ENCODE measurements at regions not wholly inside any gene's neighbourhood (a gene's known extent, or its start where the extent isn't known, plus 50 kb on each side); places are given as distances from the start of the nearest gene placed in this dataset.

GRCh38 chr6:164325168-164325567, 910.6 kb downstream of the QKI start:
- Histone ChIP-seq H2BK20ac (ENCODE audit: low read depth, low read length, poor library complexity, severe bottlenecking) (no peak overlapping the region), H3K4me2 (ENCODE audit: insufficient read depth, insufficient read length, low read length) (no peak overlapping the region), H3K27me3 (ENCODE audit: insufficient read depth, low read length) (no peaks in the 10 kb centered on the region), H4K8ac (replicated peaks; ENCODE audit: insufficient read length, low read depth, low read length) (no peak overlapping the region), H2BK5ac (ENCODE audit: insufficient read length, low read length) (no peak overlapping the region), H3K79me2 (ENCODE audit: insufficient read depth, low read length) (no peaks in the 10 kb centered on the region), H2BK15ac (ENCODE audit: low read depth, low read length) (no peak overlapping the region), H3K56ac (ENCODE audit: insufficient read length, low read depth, low read length) (no peak overlapping the region), H3K9me3 (ENCODE audit: control insufficient read depth, low read depth, low read length) (no peaks in the 10 kb centered on the region), H2AFZ (ENCODE audit: low read length) (no peak overlapping the region), H3K23ac (ENCODE audit: insufficient read length, low read depth, low read length) (no peak overlapping the region), H3K14ac (ENCODE audit: insufficient read depth, low read length) (no peak overlapping the region), H3K79me1 (ENCODE audit: insufficient read depth, low read depth, low read length, poor library complexity, severe bottlenecking) (no peaks in the 10 kb centered on the region), H4K91ac (ENCODE audit: insufficient read length, low read depth, low read length) (no peak overlapping the region), H3K23me2 (ENCODE audit: insufficient read length, low read depth, low read length, poor library complexity, severe bottlenecking) (no peaks in the 10 kb centered on the region), H2AK5ac (ENCODE audit: insufficient read length, low read length) (no peak overlapping the region), H3K27ac (ENCODE audit: insufficient read length, low read depth, low read length) (no peak overlapping the region), H3K4me1 (ENCODE audit: insufficient read depth, low read length) (no peaks in the 10 kb centered on the region), H4K20me1 (ENCODE audit: control insufficient read depth, insufficient read depth, insufficient read length) (no peaks in the 10 kb centered on the region), H2BK12ac (ENCODE audit: insufficient read length, low read depth, low read length) (no peak overlapping the region), H4K5ac (ENCODE audit: insufficient read length, low read depth, low read length) (no peak overlapping the region), H3K9ac (ENCODE audit: extremely low read depth, insufficient read length, low read length) (no peak overlapping the region), H3T11ph (ENCODE audit: low read length) (no peak overlapping the region), H3K18ac (ENCODE audit: insufficient read length, low read depth, low read length) (no peak overlapping the region), H3K4ac (ENCODE audit: low read depth, low read length) (no peak overlapping the region), H2BK120ac (ENCODE audit: low read depth, low read length, poor library complexity, severe bottlenecking) (no peak overlapping the region)
- no peak for TF ChIP-seq CTCF (conservative IDR thresholded peaks at IDR 0.05)
- Mint-ChIP-seq H3K9me3 (peaks cover 0 to 3% of the 10 kb centered on the region in 2 experiments; a peak in 2 of 5 replicates), H3K4me3 (no peak overlapping the region), H3K36me3 (ENCODE audit: insufficient read depth in 1 of 3, low read depth in 3 of 3) (0 out of 7 replicates have a peak, but pooled peaks cover 0 to 12% (median 0%) of the 10 kb centered on the region in 3 experiments), H3K27ac (no peak overlapping the region), H3K27me3 (ENCODE audit: low read depth) (no peaks in the 10 kb centered on the region), H3K4me1 (peaks cover 15 to 19% of the 10 kb centered on the region in 2 experiments)
- no CpG with 5 or more reads among the region's 1 CpG for WGBS (ENCODE audit: extremely low coverage, insufficient read length, low lambda C conversion rate)
- no peak for DNase-seq

Measured in H9 (cell line).